Neural crest cell (in vitro differentiated cells): ENCODE measurements at regions not wholly inside any gene's neighbourhood (a gene's known extent, or its start where the extent isn't known, plus 50 kb on each side); places are given as distances from the start of the nearest gene placed in this dataset.
"Not testable (repeated sequence)": the region's sequence is repeated elsewhere in the genome, so short reads cannot be mapped to it uniquely, and the experiment has no call there.

ENCODE experiments used
- DNase-seq: peaks from one replicate; pipeline ENCODE4 v3.0.0; 2021; ENCODE audit warnings: low read depth, mixed read lengths, low spot score
- H3K27ac Mint-ChIP-seq: one replicate; pipeline ENCODE4 v1.8.0; 2021; ENCODE audit warnings: mild to moderate bottlenecking, mixed read lengths; ENCODE audit not compliant: unreplicated experiment
- H3K27me3 Mint-ChIP-seq: 2 replicates; pipeline ENCODE4 v1.8.0; 2021; ENCODE audit warnings: low read depth, mild to moderate bottlenecking, mixed read lengths
- H3K36me3 Mint-ChIP-seq: 2 replicates; pipeline ENCODE4 v1.8.0; 2021; ENCODE audit warnings: low read depth, mild to moderate bottlenecking, mixed read lengths
- H3K4me1 Mint-ChIP-seq: 2 replicates; pipeline ENCODE4 v1.8.0; 2021; ENCODE audit warnings: mixed read lengths
- H3K4me3 Mint-ChIP-seq: one replicate; pipeline ENCODE4 v1.8.0; 2021; ENCODE audit warnings: mild to moderate bottlenecking, mixed read lengths
- H3K9me3 Mint-ChIP-seq: 2 replicates; pipeline ENCODE4 v1.8.0; 2021; ENCODE audit warnings: mixed read lengths
- CTCF ChIP-seq: fragments of 200-600 bp; sonication (generic); conservative IDR thresholded peaks from 2 replicates; pipeline ENCODE4 v1.5.0; 2021; ENCODE audit warnings: antibody characterized with exemption, mild to moderate bottlenecking

GRCh38 chr4:131764730-131765129 lies 1384.4 kb upstream of the PCDH10 start:
- Mint-ChIP-seq H3K4me1 (no peaks in the 10 kb centered on the region), H3K9me3 (no peaks in the 10 kb centered on the region), H3K4me3 (no peak overlapping the region), H3K27me3 (no peaks in the 10 kb centered on the region), H3K36me3 (no peaks in the 10 kb centered on the region), H3K27ac (no peak overlapping the region)
- DNase-seq: no peak
- no peak for TF ChIP-seq CTCF

- H3K27ac Mint-ChIP-seq, H3K27me3 Mint-ChIP-seq: not testable (repeated sequence)
These were observed 1374.7 kb upstream of the PCDH10 start for GRCh38 chr4:131774382-131774781.

GRCh38 chr4:131810565-131810964 lies 1338.5 kb upstream of the PCDH10 start:
- not testable (repeated sequence) for H3K4me1 Mint-ChIP-seq, H3K36me3 Mint-ChIP-seq, DNase-seq, H3K9me3 Mint-ChIP-seq, H3K4me3 Mint-ChIP-seq, H3K27me3 Mint-ChIP-seq, H3K27ac Mint-ChIP-seq

More at GRCh38 chr4:131774382-131774781, 1374.7 kb upstream of the PCDH10 start:
- not testable (repeated sequence) for DNase-seq, H3K4me3 Mint-ChIP-seq, H3K4me1 Mint-ChIP-seq, H3K36me3 Mint-ChIP-seq, H3K9me3 Mint-ChIP-seq
